ENCODE measurements at regions not wholly inside any gene's neighbourhood (a gene's known extent, or its start where the extent isn't known, plus 50 kb on each side); places are given as distances from the start of the nearest gene placed in this dataset.
A peak's percentile ranks its signal among the peaks of the same experiment; 100 is the strongest.

- in situ Hi-C loops (cut with HindIII; ENCODE audit: low pct_unique_long_range_greater_than_20kb, low sequenced_read_pairs), result no loop called here
- DNase-seq (ENCODE audit: low read depth), result no peak
These were observed 55.4 kb downstream of the ZCCHC12 start for GRCh38 chrX:118878977-118879376.

- in situ Hi-C loops (cut with HindIII; ENCODE audit: low pct_unique_long_range_greater_than_20kb, low sequenced_read_pairs), result no loop called here
These were observed 56.0 kb downstream of the ZCCHC12 start for GRCh38 chrX:118879586-118879985.

GRCh38 chrX:118883994-118884393, 60.4 kb downstream of the ZCCHC12 start:
- DNase-seq (ENCODE audit: low read depth), result no peak
- in situ Hi-C loops (cut with HindIII; ENCODE audit: low pct_unique_long_range_greater_than_20kb, low sequenced_read_pairs), result no loop called here

More at GRCh38 chrX:118879586-118879985, 56.0 kb downstream of the ZCCHC12 start:
- no peak for DNase-seq (ENCODE audit: low read depth)

GRCh38 chrX:118884552-118885138, 61.0 kb downstream of the ZCCHC12 start:
- in situ Hi-C loops (cut with HindIII; ENCODE audit: low pct_unique_long_range_greater_than_20kb, low sequenced_read_pairs), result no loop called here
- DNase-seq (ENCODE audit: low read depth), result peak; percentile 90

- in situ Hi-C loops (cut with HindIII; ENCODE audit: low pct_unique_long_range_greater_than_20kb, low sequenced_read_pairs), result no loop called here
- DNase-seq (ENCODE audit: low read depth), result no peak
These were observed 70.3 kb downstream of the ZCCHC12 start for GRCh38 chrX:118893923-118894322.

- in situ Hi-C loops (cut with HindIII; ENCODE audit: low pct_unique_long_range_greater_than_20kb, low sequenced_read_pairs), result no loop called here
These were observed 72.4 kb upstream of the LONRF3 start for GRCh38 chrX:118901991-118902390.

GRCh38 chrX:118904218-118904617, 70.2 kb upstream of the LONRF3 start:
- DNase-seq (ENCODE audit: low read depth), result no peak
- in situ Hi-C loops (cut with HindIII; ENCODE audit: low pct_unique_long_range_greater_than_20kb, low sequenced_read_pairs), result no loop called here

More at GRCh38 chrX:118901991-118902390, 72.4 kb upstream of the LONRF3 start:
- no peak for DNase-seq (ENCODE audit: low read depth)

- in situ Hi-C loops (cut with HindIII; ENCODE audit: low pct_unique_long_range_greater_than_20kb, low sequenced_read_pairs), result no loop called here
- DNase-seq (ENCODE audit: low read depth), result no peak
These were observed 69.8 kb upstream of the LONRF3 start for GRCh38 chrX:118904664-118905063.
